Endothelial cell of umbilical vein (primary cell): ENCODE measurements at regions not wholly inside any gene's neighbourhood (a gene's known extent, or its start where the extent isn't known, plus 50 kb on each side); places are given as distances from the start of the nearest gene placed in this dataset.

ENCODE experiments used
- BruUV-seq: library from RNA; stranded (reverse); fragments of 400-500 nt; replicated peaks from 2 replicates; lab custom pipeline; 2021; lab: Mats Ljungman, UMichigan
- CTCF ChIA-PET: fragments of 300-600, 350-600 bp; sonication (Branson Sonifier 250); formaldehyde crosslinking; loops from one replicate; lab custom pipeline; 2021; ENCODE audit warnings: antibody characterized with exemption, inconsistent platforms; lab: Charles Lee
- POLR2A ChIA-PET: fragments of 300-600, 350-600 bp; sonication (Branson Sonifier 250); formaldehyde crosslinking; loops from one replicate; lab custom pipeline; 2021; ENCODE audit warnings: antibody characterized with exemption, inconsistent platforms; lab: Charles Lee
- DNase-seq: peaks from one replicate; pipeline ENCODE4 v3.0.0-alpha.2; 2011; ENCODE audit warnings: low read depth, low spot score
- FAIRE-seq: peaks from 2 replicates; lab custom pipeline; 2011; peaks lifted over from hg19 to GRCh38; lab: Jason Lieb, UNC
- H2AFZ ChIP-seq: 2 replicates; pipeline ENCODE4 v1.6.0; 2012; ENCODE audit warnings: low read depth, low read length, control low read depth, inconsistent platforms
- H3K27ac ChIP-seq: 2 replicates; pipeline ENCODE4 v1.5.1; 2011; ENCODE audit warnings: low read depth, mild to moderate bottlenecking, control low read depth, low read length, moderate library complexity; ENCODE audit not compliant: insufficient read depth
- H3K27me3 ChIP-seq, 2 experiments: 2 replicates each; pipeline versions ENCODE4 v1.6.0 to v1.6.1; 2011; ENCODE audit warnings: low read length in 2 of 2, mixed read lengths in 1 of 2; ENCODE audit not compliant: control insufficient read depth in 2 of 2, insufficient read depth in 2 of 2
- H3K36me3 ChIP-seq, 2 experiments: 2 replicates in 1 of 2; 3 replicates in 1 of 2; pipeline ENCODE4 v1.5.1; 2011; ENCODE audit warnings: low read length in 2 of 2, mild to moderate bottlenecking in 1 of 2, moderate library complexity in 1 of 2; ENCODE audit not compliant: control insufficient read depth in 2 of 2, insufficient read depth in 2 of 2; ENCODE audit errors: extremely low read depth in 1 of 2
- H3K4me1 ChIP-seq: 3 replicates; pipeline ENCODE4 v1.5.1; 2011; ENCODE audit warnings: mild to moderate bottlenecking, low read length; ENCODE audit not compliant: control insufficient read depth, insufficient read depth; ENCODE audit errors: extremely low read depth
- H3K4me2 ChIP-seq: 2 replicates; pipeline ENCODE4 v1.6.1; 2011; ENCODE audit warnings: low read length, control low read depth, mixed read lengths; ENCODE audit not compliant: insufficient read depth
- H3K4me3 ChIP-seq, 3 experiments: fragments of 200-600 bp in 1 of 3; sonication (generic), shearing (Covaris generic) in 1 of 3; replicated peaks in 1 of 3; 2 replicates each; pipeline ENCODE4 v1.5.1; 2011 to 2016; ENCODE audit warnings: control low read depth in 3 of 3, low read length in 3 of 3, mild to moderate bottlenecking in 2 of 3, inconsistent platforms in 1 of 3, low read depth in 1 of 3, moderate library complexity in 1 of 3; ENCODE audit not compliant: insufficient read depth in 1 of 3
- H3K79me2 ChIP-seq: 2 replicates; pipeline ENCODE4 v1.6.0; 2012; ENCODE audit warnings: low read length, inconsistent platforms; ENCODE audit not compliant: control insufficient read depth, insufficient read depth
- H3K9ac ChIP-seq: replicated peaks from 2 replicates; pipeline ENCODE3; 2011; ENCODE audit warnings: low read length, control low read depth; ENCODE audit not compliant: insufficient read depth; ENCODE audit errors: extremely low read depth
- H3K9me1 ChIP-seq: replicated peaks from 3 replicates; pipeline ENCODE4 v1.6.0; 2011; ENCODE audit warnings: mild to moderate bottlenecking, low read length; ENCODE audit not compliant: control insufficient read depth, insufficient read depth; ENCODE audit errors: extremely low read depth
- H3K9me3 ChIP-seq: replicated peaks from 2 replicates; pipeline ENCODE4 v1.5.1; 2012; ENCODE audit warnings: low read length, inconsistent platforms; ENCODE audit not compliant: control insufficient read depth, insufficient read depth
- H4K20me1 ChIP-seq: replicated peaks from 2 replicates; pipeline ENCODE3; 2011; ENCODE audit warnings: mild to moderate bottlenecking, low read length; ENCODE audit not compliant: control insufficient read depth, insufficient read depth; ENCODE audit errors: extremely low read depth
- EZH2 ChIP-seq: IDR thresholded peaks from 2 replicates; pipeline ENCODE4 v1.6.1; 2012; ENCODE audit warnings: borderline replicate concordance, low read depth, mild to moderate bottlenecking, moderate library complexity, low read length, inconsistent platforms; ENCODE audit not compliant: severe bottlenecking
- FOS ChIP-seq: IDR thresholded peaks from 2 replicates; pipeline ENCODE4 v1.6.1; 2011; ENCODE audit warnings: mild to moderate bottlenecking, low read length, moderate library complexity, borderline replicate concordance; ENCODE audit not compliant: insufficient read depth
- GATA2 ChIP-seq: IDR thresholded peaks from 2 replicates; pipeline ENCODE4 v1.7.0; 2011; ENCODE audit warnings: low read depth, mild to moderate bottlenecking, moderate library complexity, mixed read lengths, low read length; ENCODE audit not compliant: insufficient read length, insufficient read depth
- JUN ChIP-seq: IDR thresholded peaks from 2 replicates; pipeline ENCODE4 v1.6.1; 2011; ENCODE audit warnings: borderline replicate concordance, low read depth; ENCODE audit not compliant: insufficient read length, insufficient read depth
- MYC ChIP-seq: IDR thresholded peaks from one replicate; pipeline ENCODE4 v1.6.1; 2011; ENCODE audit warnings: mild to moderate bottlenecking, low read depth, low read length
- POLR2A ChIP-seq: IDR thresholded peaks from 2 replicates; pipeline ENCODE4 v1.6.1; 2012; ENCODE audit warnings: low read depth, mild to moderate bottlenecking, control low read depth, low read length
- POLR2AphosphoS5 ChIP-seq: IDR thresholded peaks from 2 replicates; pipeline ENCODE4 v1.6.1; 2012; ENCODE audit warnings: low read depth, mild to moderate bottlenecking, control low read depth, low read length, moderate library complexity; ENCODE audit not compliant: insufficient read depth
- dilution Hi-C: fragments of 300-500 bp; cut with MboI; formaldehyde crosslinking; loops from one replicate; pipeline ENCODE4 v1.15.0; 2019; ENCODE audit warnings: low sequenced_read_pairs; ENCODE audit not compliant: extremely low pct_ligation_motif_present
- intact Hi-C: fragments of 100-400 bp; cut with micrococcal nuclease; formaldehyde crosslinking; loops from one replicate; pipeline ENCODE4 v1.10.0; 2022
- TF ChIP-seq, protein P1 (sequence below): IDR thresholded peaks from 2 replicates; pipeline ENCODE4 v1.6.1; 2011; ENCODE audit not compliant: insufficient read depth, insufficient read length
- TF ChIP-seq, protein P2 (sequence below), 2 donors: IDR thresholded peaks; 1 replicate in 1 of 2; 2 replicates in 1 of 2; pipeline ENCODE4 v1.5.1; 2011; ENCODE audit warnings: low read length in 2 of 2, mild to moderate bottlenecking in 2 of 2, moderate library complexity in 2 of 2, control low read depth in 1 of 2, inconsistent platforms in 1 of 2, low read depth in 1 of 2; ENCODE audit not compliant: insufficient read depth in 1 of 2; ENCODE audit errors: extremely low read depth in 1 of 2

DNA sequence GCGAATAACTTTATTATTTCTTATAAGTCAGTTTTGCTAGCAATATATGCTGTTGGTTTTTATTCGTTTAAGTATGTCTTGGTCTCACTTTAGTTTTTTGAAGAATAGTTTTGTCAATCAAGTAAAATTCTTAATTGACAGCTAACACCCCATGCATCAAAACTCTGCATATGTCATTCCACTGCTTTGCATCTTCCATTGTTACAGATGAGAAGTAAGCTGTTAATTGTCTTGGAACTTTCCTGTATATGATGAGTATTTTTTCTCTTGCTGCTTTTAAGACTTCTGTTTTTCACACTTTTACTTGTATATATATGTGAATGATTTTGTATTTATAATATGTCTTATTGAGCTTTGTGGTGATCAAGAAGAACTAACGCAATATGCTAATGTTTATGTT is 1048.4 kb downstream of the CNTNAP5 start:
- CTCF ChIA-PET: no interaction called here
- Histone ChIP-seq H3K9me1 (no peaks in the 10 kb centered on the region), H4K20me1 (no peaks in the 10 kb centered on the region), H2AFZ (no peak overlapping the region), H3K79me2 (no peaks in the 10 kb centered on the region), H3K27ac (no peak overlapping the region), H3K9me3 (no peaks in the 10 kb centered on the region), H3K9ac (no peak overlapping the region), H3K27me3 (no peaks in the 10 kb centered on the region), H3K4me1 (no peaks in the 10 kb centered on the region), H3K4me3 (no peak overlapping the region), H3K36me3 (no peaks in the 10 kb centered on the region), H3K4me2 (no peak overlapping the region)
- dilution Hi-C loops (no loop called here), intact Hi-C loops (no loop called here)
- POLR2A ChIA-PET: no interaction called here
- TF ChIP-seq FOS: no peak
- TF ChIP-seq MYC: no peak
- no peak for TF ChIP-seq GATA2
- no TSS peak for BruUV-seq
- DNase-seq (no peak), FAIRE-seq (no peak)

DNA sequence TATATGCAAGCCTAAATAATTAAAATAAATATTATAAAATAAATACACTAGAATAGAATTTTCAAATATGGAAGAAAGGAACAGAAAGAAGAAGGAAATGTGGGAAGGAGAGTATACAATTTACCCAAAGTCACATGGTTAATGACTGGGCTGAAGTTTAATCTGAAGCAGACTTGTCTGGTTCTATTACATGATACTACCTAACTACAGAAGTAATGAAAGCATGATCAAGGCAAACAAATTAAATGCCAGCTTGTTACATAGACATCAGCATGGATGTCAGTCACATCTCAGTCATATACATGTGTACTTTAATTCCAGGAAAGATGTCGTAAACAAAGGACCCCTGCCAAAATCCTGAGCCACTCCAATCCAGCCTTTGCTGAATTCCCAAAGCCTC is 1060.8 kb downstream of the CNTNAP5 start:
- DNase-seq (no peak), FAIRE-seq (no peak)
- BruUV-seq: no TSS peak
- CTCF ChIA-PET: no interaction called here
- H3K4me2 ChIP-seq: no peak overlapping the region
- H3K4me1 ChIP-seq: no peaks in the 10 kb centered on the region
- H3K9me3 ChIP-seq: peaks cover 4% of the 10 kb centered on the region
- H3K27ac ChIP-seq: no peak overlapping the region
- POLR2A ChIA-PET: no interaction called here
- H3K9me1 ChIP-seq: no peaks in the 10 kb centered on the region
- intact Hi-C loops (no loop called here), dilution Hi-C loops (no loop called here)
- TF ChIP-seq FOS (no peak), GATA2 (no peak), EZH2 (no peak), POLR2A (no peak), JUN (no peak), MYC (no peak), POLR2AphosphoS5 (no peak)
- TF ChIP-seq, protein P1, sequence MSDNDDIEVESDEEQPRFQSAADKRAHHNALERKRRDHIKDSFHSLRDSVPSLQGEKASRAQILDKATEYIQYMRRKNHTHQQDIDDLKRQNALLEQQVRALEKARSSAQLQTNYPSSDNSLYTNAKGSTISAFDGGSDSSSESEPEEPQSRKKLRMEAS: no peak
- TF ChIP-seq, protein P2, sequence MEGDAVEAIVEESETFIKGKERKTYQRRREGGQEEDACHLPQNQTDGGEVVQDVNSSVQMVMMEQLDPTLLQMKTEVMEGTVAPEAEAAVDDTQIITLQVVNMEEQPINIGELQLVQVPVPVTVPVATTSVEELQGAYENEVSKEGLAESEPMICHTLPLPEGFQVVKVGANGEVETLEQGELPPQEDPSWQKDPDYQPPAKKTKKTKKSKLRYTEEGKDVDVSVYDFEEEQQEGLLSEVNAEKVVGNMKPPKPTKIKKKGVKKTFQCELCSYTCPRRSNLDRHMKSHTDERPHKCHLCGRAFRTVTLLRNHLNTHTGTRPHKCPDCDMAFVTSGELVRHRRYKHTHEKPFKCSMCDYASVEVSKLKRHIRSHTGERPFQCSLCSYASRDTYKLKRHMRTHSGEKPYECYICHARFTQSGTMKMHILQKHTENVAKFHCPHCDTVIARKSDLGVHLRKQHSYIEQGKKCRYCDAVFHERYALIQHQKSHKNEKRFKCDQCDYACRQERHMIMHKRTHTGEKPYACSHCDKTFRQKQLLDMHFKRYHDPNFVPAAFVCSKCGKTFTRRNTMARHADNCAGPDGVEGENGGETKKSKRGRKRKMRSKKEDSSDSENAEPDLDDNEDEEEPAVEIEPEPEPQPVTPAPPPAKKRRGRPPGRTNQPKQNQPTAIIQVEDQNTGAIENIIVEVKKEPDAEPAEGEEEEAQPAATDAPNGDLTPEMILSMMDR (IDR thresholded peaks at IDR 0.05; ENCODE audit: extremely low read depth in 1 of 2, insufficient read depth in 1 of 2, low read depth in 1 of 2, low read length in 2 of 2): no peak
- H3K27me3 ChIP-seq: no peaks in the 10 kb centered on the region
- no peak overlapping the region for H3K4me3 ChIP-seq
- no peaks in the 10 kb centered on the region for H3K36me3 ChIP-seq
- no peaks in the 10 kb centered on the region for H3K79me2 ChIP-seq
- H2AFZ ChIP-seq: no peak overlapping the region
- no peaks in the 10 kb centered on the region for H4K20me1 ChIP-seq
- no peak overlapping the region for H3K9ac ChIP-seq
